GM19328 (cell line): ENCODE measurements at regions not wholly inside any gene's neighbourhood (a gene's known extent, or its start where the extent isn't known, plus 50 kb on each side); places are given as distances from the start of the nearest gene placed in this dataset.

Experiments
- ATAC-seq: cut with Tn5 transposase; IDR thresholded peaks from one replicate; pipeline ENCODE4 v1.9.1; 2021; ENCODE audit warnings: mild to moderate bottlenecking, moderate library complexity; ENCODE audit not compliant: unreplicated experiment

DNA sequence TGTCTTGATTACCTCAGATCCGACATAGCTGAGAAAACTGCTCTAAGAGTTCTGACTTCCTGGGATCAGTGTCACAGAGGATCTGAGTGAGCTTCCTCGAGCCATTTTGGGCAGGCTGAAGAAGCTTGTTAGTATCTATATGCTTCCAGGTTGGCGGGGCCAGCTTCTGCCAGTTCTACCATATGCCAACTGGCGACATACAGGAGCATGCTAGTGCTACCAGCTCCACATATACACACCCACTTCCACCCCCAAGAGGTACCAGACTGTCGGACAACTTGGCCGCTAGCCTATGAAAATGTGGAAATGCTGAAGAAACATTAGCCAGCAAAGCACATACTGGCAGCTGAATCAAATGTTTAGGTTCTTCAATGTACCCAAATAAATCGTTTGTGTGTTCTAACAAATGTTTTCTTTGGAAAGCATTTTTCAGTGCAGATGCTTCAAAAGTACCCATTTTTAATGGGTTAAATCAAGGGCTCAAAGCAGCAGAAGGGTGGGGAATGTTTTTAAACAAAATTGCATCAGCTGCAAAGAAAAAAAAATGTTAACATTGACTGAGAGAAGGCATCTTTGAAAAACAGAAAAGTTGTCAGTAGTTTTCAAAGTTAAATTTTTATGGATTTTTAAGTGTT lies 163.7 kb downstream of the KLF12 start:
- no peak for ATAC-seq

DNA sequence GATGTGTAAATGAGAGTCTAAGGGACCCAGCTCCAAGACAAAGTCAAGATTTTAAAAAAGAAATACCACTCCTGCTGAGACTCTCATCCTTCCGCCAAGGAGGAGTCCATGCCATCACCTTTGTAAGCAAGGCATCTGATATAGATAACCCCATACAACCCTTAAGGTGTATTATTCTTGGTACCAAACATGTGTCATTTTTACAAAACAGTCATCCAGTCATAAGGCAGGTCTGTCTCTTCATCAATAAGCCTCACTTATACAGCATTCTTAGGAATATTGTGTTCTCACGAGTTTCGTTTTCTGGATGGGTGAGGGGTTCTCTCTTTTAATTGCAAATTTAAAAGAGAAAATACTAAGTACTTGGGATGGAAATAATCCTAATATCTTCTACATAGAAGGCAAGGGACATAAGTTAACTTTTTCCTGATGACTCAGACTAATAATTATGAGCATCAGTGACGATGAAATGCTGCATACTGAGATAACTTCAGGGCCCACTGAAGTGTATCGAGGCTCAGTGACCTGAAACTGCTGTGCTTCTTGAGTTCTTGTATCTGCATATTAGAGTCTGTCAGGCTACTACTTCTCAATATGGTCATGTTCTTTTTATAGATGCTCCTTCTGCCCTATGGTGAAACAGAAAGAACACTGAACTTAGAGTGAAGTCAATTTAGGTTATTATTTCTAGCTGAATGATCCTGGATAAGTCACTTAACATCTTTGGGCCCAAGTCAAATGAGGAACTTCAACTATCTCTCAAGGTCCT lies 166.6 kb downstream of the KLF12 start:
- ATAC-seq, result peak; percentile 100

GRCh38 chr13:73966331-73966730 lies 167.9 kb downstream of the KLF12 start:
- no peak for ATAC-seq

- no peak for ATAC-seq
These were observed 171.9 kb downstream of the KLF12 start for GRCh38 chr13:73962284-73962683.

- ATAC-seq, result no peak
These were observed 173.0 kb downstream of the KLF12 start for GRCh38 chr13:73961181-73961580.

GRCh38 chr13:73960474-73960873 lies 173.7 kb downstream of the KLF12 start:
- no peak for ATAC-seq

DNA sequence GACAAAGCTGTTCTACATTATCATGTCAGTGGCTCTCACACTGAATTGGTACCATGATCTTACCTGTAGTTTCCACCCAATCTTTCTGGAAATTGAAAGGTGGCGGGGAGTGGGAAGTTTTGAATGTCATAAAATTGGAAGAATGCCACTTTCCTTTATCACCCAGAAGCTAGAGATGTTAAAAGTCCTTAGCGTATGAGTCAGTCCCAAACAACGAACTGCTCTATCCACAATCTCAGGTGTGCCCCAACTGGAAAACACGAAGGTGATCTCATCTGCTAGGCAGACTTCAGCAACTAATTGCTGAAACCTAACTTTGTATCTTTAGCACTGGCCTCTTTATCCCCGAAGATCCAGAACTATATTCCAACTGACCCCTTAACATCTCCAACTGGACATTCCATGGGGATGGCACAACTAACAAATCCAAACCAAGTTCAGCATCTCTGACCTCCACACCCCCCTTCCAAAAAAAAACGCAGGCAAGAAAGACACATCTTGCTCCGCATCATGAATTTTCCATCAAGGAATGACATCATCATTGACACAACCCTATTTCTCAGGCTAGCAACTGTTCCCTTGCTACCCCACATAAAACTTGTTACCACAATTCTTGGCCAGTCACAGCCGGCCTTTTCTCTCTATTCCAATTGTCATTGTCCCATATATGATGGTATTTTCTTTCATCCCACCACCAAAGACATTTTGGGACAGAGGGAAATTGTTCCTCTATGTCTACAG lies 175.4 kb downstream of the KLF12 start:
- no peak for ATAC-seq

DNA sequence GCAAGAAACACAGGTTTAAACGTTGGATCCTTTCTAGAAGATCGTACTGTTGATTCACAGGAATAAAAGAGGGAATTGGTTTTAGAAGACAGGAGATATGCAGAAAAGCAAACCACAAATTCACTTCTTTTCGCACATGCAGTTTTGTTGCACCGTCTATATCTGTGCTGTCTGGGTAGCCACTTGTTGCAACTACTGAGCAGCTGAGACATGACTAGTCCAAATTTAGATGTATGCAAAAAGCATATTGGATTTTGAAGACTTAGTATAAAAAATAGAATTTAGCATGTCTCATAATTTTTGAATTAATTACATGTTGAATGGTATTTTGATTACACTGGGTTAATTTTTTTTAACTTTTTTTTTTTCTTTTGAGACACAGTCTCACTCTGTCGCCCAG lies 176.3 kb downstream of the KLF12 start:
- ATAC-seq, result no peak

DNA sequence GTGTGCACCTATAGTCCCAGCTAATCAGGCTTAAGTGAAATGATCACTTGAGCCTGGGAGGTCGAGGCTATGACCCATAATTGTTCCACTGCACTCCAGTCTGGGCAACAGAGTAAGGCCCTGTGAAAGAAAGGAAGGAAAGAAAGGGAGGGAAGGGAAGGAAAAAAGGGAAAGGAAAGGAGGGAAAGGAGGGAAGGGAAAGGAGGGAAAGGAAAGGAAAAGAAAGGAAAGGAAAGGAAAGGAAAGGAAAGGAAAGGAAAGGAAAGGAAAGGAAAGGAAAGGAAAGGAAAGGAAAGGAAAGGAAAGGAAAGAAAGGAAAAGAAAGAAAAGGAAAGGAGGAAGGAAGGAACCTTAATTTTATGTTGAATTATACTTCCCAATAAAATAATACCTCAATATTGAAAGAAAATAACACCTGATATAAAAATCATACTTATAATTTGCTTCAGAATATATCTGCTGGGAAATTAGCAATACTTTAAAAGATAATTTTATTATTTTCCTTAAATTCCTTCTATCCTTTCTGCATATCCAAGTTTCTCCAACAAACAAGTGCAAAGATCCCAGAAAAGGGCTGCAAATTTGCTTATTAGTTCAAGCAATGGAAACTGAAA lies 177.3 kb downstream of the KLF12 start:
- ATAC-seq, result no peak

DNA sequence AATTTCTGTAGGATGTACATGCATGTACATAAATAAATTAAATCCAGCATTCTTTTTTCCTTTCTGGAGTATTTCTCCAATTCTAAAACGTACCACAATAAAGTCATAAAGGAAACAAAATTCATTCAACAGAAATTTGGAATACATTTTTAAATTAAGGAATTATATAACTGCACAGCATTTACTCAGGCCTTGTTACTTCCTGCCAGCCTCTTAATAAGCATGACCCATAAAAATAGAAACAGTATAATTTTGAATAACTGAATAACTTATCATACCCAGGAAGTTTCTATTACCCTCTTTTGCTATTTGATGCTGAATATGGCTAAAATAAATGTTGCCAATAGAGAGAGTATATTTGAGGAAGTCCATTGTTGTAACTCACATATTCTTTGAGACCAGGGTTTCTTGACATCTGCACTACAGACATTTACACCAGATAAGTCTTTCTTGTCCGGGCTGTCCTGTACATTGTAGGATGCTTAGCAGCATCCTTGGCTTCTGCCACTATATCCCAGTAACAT lies 178.2 kb downstream of the KLF12 start:
- ATAC-seq, result no peak

DNA sequence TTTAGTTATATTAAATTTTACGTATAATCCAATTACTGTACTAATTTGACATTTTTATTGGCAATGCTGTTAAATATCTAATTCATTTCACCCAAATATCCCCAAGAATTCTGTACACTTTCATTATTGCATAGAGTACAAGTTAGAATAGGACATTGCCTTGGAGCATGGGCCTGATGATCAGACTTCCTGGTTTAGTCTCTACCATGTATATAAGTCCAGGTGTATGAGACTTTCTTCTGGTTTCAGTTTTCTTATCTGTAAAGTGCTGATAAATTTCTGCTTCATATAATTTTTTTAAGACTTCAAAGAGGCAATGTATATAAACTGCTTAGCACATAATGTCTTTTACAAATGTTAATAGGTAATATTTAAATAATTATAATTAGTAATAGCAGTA lies 179.4 kb downstream of the KLF12 start:
- ATAC-seq, result peak; percentile 72

GRCh38 chr13:73952648-73953047 lies 181.6 kb downstream of the KLF12 start:
- no peak for ATAC-seq

- peak; percentile 54 for ATAC-seq
These were observed 185.2 kb downstream of the KLF12 start for GRCh38 chr13:73948848-73949529.

GRCh38 chr13:73945871-73946270 lies 188.3 kb downstream of the KLF12 start:
- ATAC-seq, result no peak

DNA sequence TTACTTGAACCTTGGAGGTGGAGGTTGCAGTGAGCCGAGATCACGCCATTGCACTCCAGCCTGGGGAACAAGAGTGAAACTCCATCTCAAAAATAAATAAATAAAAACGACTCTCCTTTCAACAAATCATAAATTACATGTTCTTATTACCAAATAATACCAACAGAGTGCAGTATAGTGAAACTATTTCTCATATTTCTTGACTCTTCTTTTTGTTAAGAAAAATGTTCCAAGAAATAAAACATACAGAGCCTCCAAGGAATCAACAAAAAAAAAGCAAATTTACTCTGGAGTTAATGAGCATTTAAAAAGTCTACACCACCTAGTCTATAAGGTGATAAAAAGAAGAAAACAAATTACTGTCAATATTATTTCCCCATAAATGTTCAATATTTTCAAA lies 188.8 kb downstream of the KLF12 start:
- ATAC-seq, result no peak

- no peak for ATAC-seq
These were observed 190.3 kb downstream of the KLF12 start for GRCh38 chr13:73943965-73944233.

DNA sequence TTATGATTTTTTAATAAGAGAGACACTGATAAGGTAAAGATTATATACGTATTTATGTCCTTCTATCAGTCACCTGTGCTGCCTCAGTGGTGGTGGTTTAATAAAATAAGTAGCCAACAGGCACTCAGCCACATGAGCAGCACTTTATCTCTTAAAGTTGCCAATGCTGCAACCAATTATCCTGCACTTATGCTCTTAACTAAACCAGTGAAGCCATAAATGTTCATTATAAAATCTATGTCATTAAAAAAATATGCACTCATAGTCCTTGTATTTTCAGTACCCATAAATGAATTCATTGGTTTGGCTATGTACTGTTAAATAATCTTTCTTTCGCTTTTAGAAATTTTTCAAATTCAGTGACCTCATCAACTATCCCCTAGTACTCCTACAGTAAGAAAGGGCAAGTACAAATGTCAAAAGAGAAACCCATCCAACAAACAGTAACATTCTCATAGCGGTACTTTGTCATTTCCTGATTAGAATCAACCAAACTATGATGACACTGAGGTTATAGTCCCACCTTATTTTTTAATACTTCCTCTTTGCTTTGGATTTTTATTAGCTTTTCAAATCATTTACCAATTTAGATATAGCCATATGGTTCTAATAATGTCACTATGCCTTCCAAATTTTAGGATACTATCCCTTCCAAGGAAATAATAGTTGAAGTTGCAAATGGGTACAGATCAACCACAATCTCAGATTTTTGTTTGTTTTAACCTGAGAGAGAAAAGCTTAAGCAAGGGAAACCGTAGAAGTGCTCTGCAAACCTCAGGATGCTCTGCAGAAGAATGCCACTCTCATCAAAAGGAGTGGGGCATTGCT lies 190.9 kb downstream of the KLF12 start:
- ATAC-seq, result peak; percentile 87

GRCh38 chr13:73941752-73942151 lies 192.5 kb downstream of the KLF12 start:
- ATAC-seq, result no peak

DNA sequence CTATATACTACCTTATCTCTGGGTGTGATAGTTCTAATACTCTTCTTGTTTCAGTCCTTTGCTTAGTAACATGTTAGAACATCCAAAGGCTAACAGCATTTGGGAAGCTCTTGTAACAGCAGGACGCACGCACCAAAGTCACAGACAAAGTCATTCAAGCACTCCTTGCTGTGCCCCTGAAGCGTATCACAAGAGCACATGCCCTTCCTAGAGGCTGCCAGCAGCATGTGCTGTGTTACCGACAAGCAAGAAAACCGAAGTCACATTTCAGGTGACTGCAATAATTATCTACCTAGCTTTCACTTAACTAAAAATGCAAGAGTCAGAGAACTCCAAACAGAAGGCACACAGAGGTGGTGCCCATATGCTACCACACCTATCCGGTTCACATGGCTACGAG lies 194.1 kb downstream of the KLF12 start:
- no peak for ATAC-seq

DNA sequence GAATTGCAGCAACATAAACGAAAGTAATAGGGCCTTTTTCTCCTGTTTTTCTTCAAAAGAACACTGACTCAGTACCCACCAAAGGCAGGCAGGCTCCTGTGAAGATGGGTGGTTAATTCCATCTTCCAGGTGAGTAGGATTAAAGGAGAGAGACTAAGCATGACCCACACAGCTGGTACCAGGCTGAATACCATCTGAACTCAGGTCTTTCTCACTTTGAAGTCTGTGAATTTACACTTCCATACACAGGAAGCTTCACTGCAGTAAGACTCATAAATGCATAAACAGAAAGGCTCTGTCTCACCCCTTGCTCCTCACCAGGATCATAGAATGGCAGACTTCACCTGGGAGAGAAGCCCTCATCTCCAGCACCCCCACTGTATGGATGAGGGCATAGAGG lies 194.6 kb downstream of the KLF12 start:
- ATAC-seq, result no peak
